Osteoblast (primary cell): ENCODE measurements at regions not wholly inside any gene's neighbourhood (a gene's known extent, or its start where the extent isn't known, plus 50 kb on each side); places are given as distances from the start of the nearest gene placed in this dataset.
A peak's percentile ranks its signal among the peaks of the same experiment; 100 is the strongest.
"Not testable (repeated sequence)": the region's sequence is repeated elsewhere in the genome, so short reads cannot be mapped to it uniquely, and the experiment has no call there.

ENCODE experiments used
- DNase-seq: peaks from one replicate; pipeline ENCODE4 v3.0.0; 2011; ENCODE audit warnings: low spot score, mixed read lengths; ENCODE audit not compliant: insufficient read length; ENCODE audit errors: missing footprints
- H2AFZ ChIP-seq: 2 replicates; pipeline ENCODE4 v1.6.0; 2011; ENCODE audit warnings: mild to moderate bottlenecking, low read length
- H3K27ac ChIP-seq: 2 replicates; pipeline ENCODE4 v1.5.1; 2011; ENCODE audit warnings: mild to moderate bottlenecking, low read depth, low read length, moderate library complexity
- H3K27me3 ChIP-seq: 2 replicates; pipeline ENCODE4 v1.6.0; 2012; ENCODE audit warnings: mild to moderate bottlenecking, control low read depth, inconsistent platforms, low read length, moderate library complexity; ENCODE audit not compliant: insufficient read depth
- H3K36me3 ChIP-seq: 2 replicates; pipeline ENCODE4 v1.5.1; 2011; ENCODE audit warnings: mild to moderate bottlenecking, low read length, control low read depth, moderate library complexity; ENCODE audit not compliant: insufficient read depth
- H3K4me1 ChIP-seq: 2 replicates; pipeline ENCODE4 v1.5.1; 2011; ENCODE audit warnings: mild to moderate bottlenecking, low read length, control low read depth, moderate library complexity; ENCODE audit not compliant: insufficient read depth
- H3K4me2 ChIP-seq: 2 replicates; pipeline ENCODE4 v1.6.0; 2011; ENCODE audit warnings: mild to moderate bottlenecking, low read length; ENCODE audit not compliant: insufficient read depth
- H3K4me3 ChIP-seq: fragments of 200-600 bp; sonication (generic); 3 replicates; pipeline ENCODE4 v1.5.1; 2012; ENCODE audit warnings: mild to moderate bottlenecking, low read length, inconsistent platforms; ENCODE audit not compliant: insufficient read depth
- H3K79me2 ChIP-seq: 2 replicates; pipeline ENCODE4 v1.6.0; 2012; ENCODE audit warnings: mild to moderate bottlenecking, low read length, control low read depth, inconsistent platforms; ENCODE audit not compliant: insufficient read depth
- H3K9me3 ChIP-seq: 2 replicates; pipeline ENCODE4 v1.5.1; 2011; ENCODE audit warnings: low read depth, low read length, control low read depth
- H4K20me1 ChIP-seq: 2 replicates; pipeline ENCODE4 v1.6.0; 2012; ENCODE audit warnings: mild to moderate bottlenecking, low read length, control low read depth; ENCODE audit not compliant: insufficient read depth
- CTCF ChIP-seq: IDR thresholded peaks from 2 replicates; pipeline ENCODE4 v1.5.1; 2011; ENCODE audit warnings: mild to moderate bottlenecking, low read depth, low read length, moderate library complexity; ENCODE audit errors: extremely low read depth

GRCh38 chr15:34514251-34514670 is 69.2 kb downstream of the GOLGA8B start:
- DNase-seq, result peak; percentile 86
- H3K27ac ChIP-seq, result no peak overlapping the region
- TF ChIP-seq CTCF, result no peak
- H3K4me3 ChIP-seq, result peak overlapping the region; percentile 74
- H3K36me3 ChIP-seq, result no peaks in the 10 kb centered on the region
- H3K9me3 ChIP-seq, result no peaks in the 10 kb centered on the region
- H4K20me1 ChIP-seq, result no peaks in the 10 kb centered on the region
- no peaks in the 10 kb centered on the region for H3K79me2 ChIP-seq
- H2AFZ ChIP-seq, result peak overlapping the region; percentile 86
- peaks cover 17% of the 10 kb centered on the region for H3K27me3 ChIP-seq
- peak overlapping the region; percentile 85 for H3K4me2 ChIP-seq
- no peaks in the 10 kb centered on the region for H3K4me1 ChIP-seq

- Histone ChIP-seq H3K4me1 (no peaks in the 10 kb centered on the region), H3K79me2 (no peaks in the 10 kb centered on the region), H3K9me3 (no peaks in the 10 kb centered on the region), H3K36me3 (no peaks in the 10 kb centered on the region), H3K4me3 (no peak overlapping the region), H3K27ac (no peak overlapping the region), H3K4me2 (no peak overlapping the region), H2AFZ (no peak overlapping the region), H4K20me1 (no peaks in the 10 kb centered on the region), H3K27me3 (peaks cover 17% of the 10 kb centered on the region)
- no peak for DNase-seq
- TF ChIP-seq CTCF, result no peak
These were observed 70.8 kb downstream of the GOLGA8B start for GRCh38 chr15:34512628-34513027.

GRCh38 chr15:34501131-34501530 is 63.5 kb upstream of the GOLGA8A start:
- no peak for TF ChIP-seq CTCF
- no peak overlapping the region for H3K27ac ChIP-seq

GRCh38 chr15:34496207-34496995 is 58.8 kb upstream of the GOLGA8A start:
- Histone ChIP-seq H3K36me3 (no peaks in the 10 kb centered on the region), H3K79me2 (no peaks in the 10 kb centered on the region), H2AFZ (no peak overlapping the region), H4K20me1 (no peaks in the 10 kb centered on the region), H3K27me3 (peaks cover 47% of the 10 kb centered on the region), H3K4me3 (no peak overlapping the region), H3K4me2 (no peak overlapping the region), H3K27ac (no peak overlapping the region), H3K4me1 (no peaks in the 10 kb centered on the region), H3K9me3 (no peaks in the 10 kb centered on the region)
- DNase-seq, result no peak
- no peak for TF ChIP-seq CTCF

More at GRCh38 chr15:34501131-34501530, 63.5 kb upstream of the GOLGA8A start:
- Histone ChIP-seq H3K4me1 (no peaks in the 10 kb centered on the region), H3K27me3 (peaks cover 6% of the 10 kb centered on the region), H3K4me2 (no peak overlapping the region), H3K9me3 (no peaks in the 10 kb centered on the region), H3K79me2 (no peaks in the 10 kb centered on the region), H3K4me3 (no peak overlapping the region), H4K20me1 (no peaks in the 10 kb centered on the region), H2AFZ (no peak overlapping the region), H3K36me3 (no peaks in the 10 kb centered on the region)
- no peak for DNase-seq

GRCh38 chr15:34495707-34496106 is 58.1 kb upstream of the GOLGA8A start:
- not testable (repeated sequence) for H3K36me3 ChIP-seq, H2AFZ ChIP-seq, H3K4me3 ChIP-seq, H3K9me3 ChIP-seq, H4K20me1 ChIP-seq, H3K27ac ChIP-seq, DNase-seq, H3K79me2 ChIP-seq, H3K4me2 ChIP-seq, H3K4me1 ChIP-seq
- peaks cover 54% of the 10 kb centered on the region for H3K27me3 ChIP-seq
